ENCODE measurements at regions not wholly inside any gene's neighbourhood (a gene's known extent, or its start where the extent isn't known, plus 50 kb on each side); places are given as distances from the start of the nearest gene placed in this dataset.

- FAIRE-seq (no peak), ATAC-seq (no peak), DNase-seq (ENCODE audit: extremely low read depth in 1 of 4, low spot score in 3 of 4) (no peak)
- Histone ChIP-seq H4K20me1 (replicated peaks; ENCODE audit: control insufficient read depth, insufficient read depth, low read length) (no peaks in the 10 kb centered on the region), H3K27ac (ENCODE audit: extremely low read depth, low read depth, low read length) (no peak overlapping the region), H3K4me1 (replicated peaks in 1 of 2; ENCODE audit: control insufficient read depth in 2 of 2, insufficient read depth in 2 of 2, low read length in 2 of 2) (no peaks in the 10 kb centered on the region), H3K4me3 (no peak overlapping the region), H3K9me3 (replicated peaks; ENCODE audit: control insufficient read depth, insufficient read depth, low read depth, low read length) (no peaks in the 10 kb centered on the region), H3K9ac (ENCODE audit: insufficient read depth in 1 of 2, low read depth in 2 of 2, low read length in 2 of 2) (no peak overlapping the region), H3K4me2 (ENCODE audit: insufficient read depth, low read length) (no peak overlapping the region), H3K36me3 (ENCODE audit: control insufficient read depth, insufficient read depth, low read length) (no peaks in the 10 kb centered on the region), H3K9me1 (ENCODE audit: control insufficient read depth, insufficient read depth, low read length) (no peaks in the 10 kb centered on the region), H2AFZ (ENCODE audit: low read depth, low read length) (no peak overlapping the region), H3K79me2 (ENCODE audit: control insufficient read depth, insufficient read depth, low read length) (no peaks in the 10 kb centered on the region), H3K27me3 (ENCODE audit: control insufficient read depth in 2 of 2, insufficient read depth in 2 of 2, low read length in 2 of 2) (no peaks in the 10 kb centered on the region)
- in situ Hi-C loops (cut with MboI): no loop called here
- intact Hi-C loops (cut with micrococcal nuclease): no loop called here
- POLR2A ChIA-PET: no interaction called here
- BruUV-seq (replicated peaks): no TSS peak
- CTCF ChIA-PET (ENCODE audit: low intra/inter-chr PET ratio): no interaction called here
- 0% methylated on average over 3 of the region's 3 CpGs for WGBS (ENCODE audit: insufficient coverage, low coverage, missing lambda C conversion rate)
- TF ChIP-seq DEAF1 (CRISPR knock-in tag; IDR thresholded peaks at IDR 0.05): no peak
- TF ChIP-seq HINFP (tag; conservative IDR thresholded peaks at IDR 0.05; ENCODE audit: low read depth): no peak
- no peak for TF ChIP-seq ZNF639 (CRISPR knock-in tag; conservative IDR thresholded peaks at IDR 0.05 in 1 of 2, IDR thresholded peaks at IDR 0.05 in 1 of 2)
- TF ChIP-seq FOSL1 (tag; conservative IDR thresholded peaks at IDR 0.05): no peak
- TF ChIP-seq HLTF (IDR thresholded peaks at IDR 0.05): no peak
- TF ChIP-seq TCF7L2 (IDR thresholded peaks at IDR 0.05; ENCODE audit: low read depth, low read length): no peak
- TF ChIP-seq IRF1 (CRISPR knock-in tag; IDR thresholded peaks at IDR 0.05; ENCODE audit: borderline replicate concordance): no peak
- TF ChIP-seq NR4A1 (CRISPR knock-in tag; IDR thresholded peaks at IDR 0.05): no peak
- TF ChIP-seq NR4A1 (tag; IDR thresholded peaks at IDR 0.05): no peak
- no peak for TF ChIP-seq KDM2B (CRISPR knock-in tag; IDR thresholded peaks at IDR 0.05)
- no peak for TF ChIP-seq RBM34 (IDR thresholded peaks at IDR 0.05; ENCODE audit: borderline replicate concordance, insufficient read depth, low read length)
- no peak for TF ChIP-seq CTCFL (IDR thresholded peaks at IDR 0.05; ENCODE audit: borderline replicate concordance, insufficient read depth, low read depth, low read length, poor library complexity, severe bottlenecking)
- no peak for TF ChIP-seq SP2 (IDR thresholded peaks at IDR 0.05; ENCODE audit: extremely low read depth, low read depth, low read length, poor library complexity, severe bottlenecking)
- no peak for TF ChIP-seq SIRT6 (IDR thresholded peaks at IDR 0.05; ENCODE audit: low read depth, low read length)
- no peak for TF ChIP-seq ZC3H4 (CRISPR knock-in tag; IDR thresholded peaks at IDR 0.05; ENCODE audit: borderline replicate concordance)
- TF ChIP-seq ZNF12 (CRISPR knock-in tag; IDR thresholded peaks at IDR 0.05): no peak
These were observed 622.6 kb downstream of the EPHA4 start for GRCh38 chr2:220949466-220949865.

All from K562 (cell line).